Central memory CD8-positive, alpha-beta T cell (primary cell): ENCODE measurements at regions not wholly inside any gene's neighbourhood (a gene's known extent, or its start where the extent isn't known, plus 50 kb on each side); places are given as distances from the start of the nearest gene placed in this dataset.

ENCODE experiments used
- ATAC-seq: fragments of 150-1000 bp; cut with Tn5 transposase; replicated peaks from 2 replicates; pipeline ENCODE4 v1.10.0; 2022; ENCODE audit warnings: mild to moderate bottlenecking, moderate FRiP score, moderate number of reproducible peaks; ENCODE audit not compliant: poor library complexity, severe bottlenecking; ENCODE audit errors: extremely low read depth
- DNase-seq, 2 donors: peaks; one replicate each; pipeline ENCODE4 v3.0.0; 2021; ENCODE audit warnings: low spot score in 2 of 2
- H3K27ac Mint-ChIP-seq: one replicate; pipeline ENCODE4 v1.8.0; 2022; ENCODE audit warnings: low read depth, mild to moderate bottlenecking, moderate library complexity, mixed read lengths
- H3K27me3 Mint-ChIP-seq: one replicate; pipeline ENCODE4 v1.8.0; 2022; ENCODE audit warnings: mixed read lengths
- H3K36me3 Mint-ChIP-seq: one replicate; pipeline ENCODE4 v1.8.0; 2022; ENCODE audit warnings: mild to moderate bottlenecking, moderate library complexity, mixed read lengths; ENCODE audit not compliant: insufficient read depth
- H3K4me1 Mint-ChIP-seq: one replicate; pipeline ENCODE4 v1.8.0; 2022; ENCODE audit warnings: mixed read lengths
- H3K4me3 Mint-ChIP-seq: one replicate; pipeline ENCODE4 v1.8.0; 2022; ENCODE audit warnings: mild to moderate bottlenecking, moderate library complexity, mixed read lengths
- H3K9me3 Mint-ChIP-seq: one replicate; pipeline ENCODE4 v1.8.0; 2022; ENCODE audit warnings: mixed read lengths

- Mint-ChIP-seq H3K4me3 (no peak overlapping the region), H3K4me1 (no peaks in the 10 kb centered on the region)
Observed at GRCh38 chr13:97896446-97896845, 57.0 kb upstream of the IPO5 start.

GRCh38 chr13:97901716-97902115 lies 51.8 kb upstream of the IPO5 start:
- no peak overlapping the region for H3K27ac Mint-ChIP-seq
- H3K4me3 Mint-ChIP-seq: no peak overlapping the region
- H3K9me3 Mint-ChIP-seq: no peaks in the 10 kb centered on the region
- DNase-seq (no peak), ATAC-seq (no peak)
- no peaks in the 10 kb centered on the region for H3K4me1 Mint-ChIP-seq
- H3K36me3 Mint-ChIP-seq: no peaks in the 10 kb centered on the region
- H3K27me3 Mint-ChIP-seq: peaks cover 59% of the 10 kb centered on the region

More at GRCh38 chr13:97896446-97896845, 57.0 kb upstream of the IPO5 start:
- DNase-seq (no peak), ATAC-seq (no peak)
- H3K27ac Mint-ChIP-seq: no peak overlapping the region
- H3K27me3 Mint-ChIP-seq: peaks cover 42% of the 10 kb centered on the region
- peaks cover 4% of the 10 kb centered on the region for H3K36me3 Mint-ChIP-seq
- no peaks in the 10 kb centered on the region for H3K9me3 Mint-ChIP-seq
